Lower leg skin (tissue), 4 donors: ENCODE measurements at regions not wholly inside any gene's neighbourhood (a gene's known extent, or its start where the extent isn't known, plus 50 kb on each side); places are given as distances from the start of the nearest gene placed in this dataset.

Source experiments
- DNase-seq, 2 donors: peaks; one replicate each; pipeline ENCODE4 v3.0.0-alpha.2; 2019; ENCODE audit warnings: low spot score in 2 of 2
- H3K4me3 ChIP-seq: fragments of 200-600 bp; sonication (generic); 2 replicates; pipeline ENCODE4 v1.5.1; 2017; ENCODE audit warnings: mild to moderate bottlenecking, low read depth; ENCODE audit not compliant: poor library complexity, severe bottlenecking
- POLR2A ChIP-seq, 2 donors: fragments of 450-650 bp; IDR thresholded peaks; one replicate each; pipeline ENCODE4 v1.6.1; 2016 to 2017; ENCODE audit warnings: antibody characterized with exemption in 2 of 2, mild to moderate bottlenecking in 1 of 2, moderate library complexity in 1 of 2
- WGBS, 2 donors: methylation state at CpG; one replicate each; pipeline ENCODE4 v1.1.5; 2018; 5-methylcytosine and 5-hydroxymethylcytosine counted together
- intact Hi-C: fragments of 100-400 bp; cut with DNase I; formaldehyde crosslinking; loops from one replicate; pipeline ENCODE4 v1.15.0; 2023; ENCODE audit warnings: low total_unique reads
- TF ChIP-seq, protein P1 (sequence below), 3 donors: fragments of 450-650 bp; IDR thresholded peaks; one replicate each; pipeline ENCODE4 v1.5.1; 2016; ENCODE audit warnings: antibody characterized with exemption in 3 of 3, mild to moderate bottlenecking in 3 of 3, moderate library complexity in 2 of 3

GRCh38 chr5:143547342-143547741 is 143.9 kb upstream of the NR3C1 start:
- TF ChIP-seq, protein P1, sequence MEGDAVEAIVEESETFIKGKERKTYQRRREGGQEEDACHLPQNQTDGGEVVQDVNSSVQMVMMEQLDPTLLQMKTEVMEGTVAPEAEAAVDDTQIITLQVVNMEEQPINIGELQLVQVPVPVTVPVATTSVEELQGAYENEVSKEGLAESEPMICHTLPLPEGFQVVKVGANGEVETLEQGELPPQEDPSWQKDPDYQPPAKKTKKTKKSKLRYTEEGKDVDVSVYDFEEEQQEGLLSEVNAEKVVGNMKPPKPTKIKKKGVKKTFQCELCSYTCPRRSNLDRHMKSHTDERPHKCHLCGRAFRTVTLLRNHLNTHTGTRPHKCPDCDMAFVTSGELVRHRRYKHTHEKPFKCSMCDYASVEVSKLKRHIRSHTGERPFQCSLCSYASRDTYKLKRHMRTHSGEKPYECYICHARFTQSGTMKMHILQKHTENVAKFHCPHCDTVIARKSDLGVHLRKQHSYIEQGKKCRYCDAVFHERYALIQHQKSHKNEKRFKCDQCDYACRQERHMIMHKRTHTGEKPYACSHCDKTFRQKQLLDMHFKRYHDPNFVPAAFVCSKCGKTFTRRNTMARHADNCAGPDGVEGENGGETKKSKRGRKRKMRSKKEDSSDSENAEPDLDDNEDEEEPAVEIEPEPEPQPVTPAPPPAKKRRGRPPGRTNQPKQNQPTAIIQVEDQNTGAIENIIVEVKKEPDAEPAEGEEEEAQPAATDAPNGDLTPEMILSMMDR (IDR thresholded peaks at IDR 0.05) = no peak
- no peak for TF ChIP-seq POLR2A (IDR thresholded peaks at IDR 0.05)
- DNase-seq = no peak
- intact Hi-C loops = no loop called here
- H3K4me3 ChIP-seq = no peak overlapping the region

- TF ChIP-seq, protein P1 (IDR thresholded peaks at IDR 0.05) = no peak
- no peak for TF ChIP-seq POLR2A (IDR thresholded peaks at IDR 0.05)
- H3K4me3 ChIP-seq = no peak overlapping the region
- intact Hi-C loops = no loop called here
- DNase-seq = no peak
Measured at GRCh38 chr5:143546394-143546793, 142.9 kb upstream of the NR3C1 start.

DNA sequence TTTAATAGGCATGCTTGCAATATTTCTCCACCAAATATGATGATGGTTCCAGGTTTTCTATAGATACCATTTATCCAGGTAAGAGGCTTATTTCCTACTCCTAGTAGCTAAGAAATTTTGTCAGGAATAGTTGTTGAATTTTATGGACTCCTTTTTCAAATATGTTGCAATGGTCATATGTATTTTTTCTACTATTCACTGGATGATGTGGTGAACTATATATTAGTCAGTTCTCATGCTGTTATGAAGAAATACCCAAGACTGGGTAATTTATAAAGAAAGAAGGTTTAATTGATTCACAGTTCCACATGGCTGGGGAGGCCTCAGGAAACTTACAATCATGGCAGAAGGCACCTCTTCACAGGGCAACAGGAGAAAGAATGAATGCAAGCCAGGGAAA is 141.1 kb upstream of the NR3C1 start:
- no peak for TF ChIP-seq POLR2A (IDR thresholded peaks at IDR 0.05)
- TF ChIP-seq, protein P1 (IDR thresholded peaks at IDR 0.05) = no peak
- DNase-seq = no peak
- intact Hi-C loops = no loop called here
- H3K4me3 ChIP-seq = no peak overlapping the region

DNA sequence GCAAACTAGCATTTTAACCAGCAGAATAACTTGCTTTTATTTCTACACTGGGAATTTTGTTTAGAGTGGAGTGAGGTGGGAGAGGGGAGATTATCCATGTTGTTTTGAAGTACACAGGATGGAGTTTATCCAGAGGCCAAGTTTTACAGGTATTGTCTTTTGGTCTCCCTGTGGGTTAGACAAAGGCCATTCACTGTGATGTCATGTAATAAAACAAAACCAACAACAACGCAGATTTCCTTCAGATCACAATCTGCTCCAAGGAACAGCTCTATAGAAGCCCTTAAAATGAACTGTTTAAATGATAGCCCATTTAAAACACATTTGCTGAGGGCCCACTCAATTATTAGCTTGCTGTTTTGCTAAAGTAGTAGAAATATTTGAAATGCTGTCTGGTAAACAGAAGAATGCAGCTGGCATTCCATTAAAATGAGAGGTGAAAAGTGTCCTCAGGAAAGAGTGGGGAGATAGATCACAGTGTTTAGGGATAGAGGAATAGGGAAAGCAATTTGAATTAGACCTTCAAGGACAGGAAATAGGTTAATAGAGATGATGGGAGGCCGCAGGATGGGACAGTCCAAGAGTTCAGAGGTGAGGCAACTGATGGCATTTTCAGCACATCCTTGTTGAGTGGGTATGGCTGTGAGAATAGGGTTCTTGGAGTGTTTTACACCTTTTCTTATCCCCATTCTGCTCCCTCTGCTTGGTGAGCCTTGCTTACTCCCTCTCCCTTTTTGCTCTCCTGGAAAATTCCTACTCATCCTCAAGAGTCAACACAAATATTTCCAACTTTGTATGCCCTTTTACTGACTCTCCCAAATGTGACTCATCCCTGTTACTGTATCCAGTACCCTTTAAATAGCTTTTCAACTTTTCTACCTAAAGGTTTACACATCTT is 140.1 kb upstream of the NR3C1 start:
- TF ChIP-seq, protein P1 (IDR thresholded peaks at IDR 0.05) = no peak
- no peak for TF ChIP-seq POLR2A (IDR thresholded peaks at IDR 0.05)
- no peak for DNase-seq
- 84% methylated on average over 2 of the region's 2 CpGs for WGBS, 2 donors
- intact Hi-C loops = no loop called here
- H3K4me3 ChIP-seq = no peak overlapping the region

DNA sequence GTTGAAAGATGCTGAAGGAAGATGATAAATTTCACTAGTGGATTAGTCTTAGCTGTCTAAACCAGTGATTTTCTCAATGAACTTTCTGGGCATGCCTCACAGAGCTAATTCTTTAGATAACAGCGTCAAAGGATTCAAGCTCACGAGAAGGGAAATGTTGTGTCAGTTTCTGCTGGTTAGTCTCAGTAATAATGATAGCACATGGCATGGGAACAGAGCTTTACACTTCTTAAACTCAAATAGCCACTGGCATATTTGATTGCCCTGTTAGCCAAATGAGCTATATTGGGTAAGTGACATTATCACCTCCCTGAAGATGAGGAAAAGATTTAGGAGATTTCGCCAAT is 139.3 kb upstream of the NR3C1 start:
- TF ChIP-seq POLR2A (IDR thresholded peaks at IDR 0.05) = no peak
- H3K4me3 ChIP-seq = no peak overlapping the region
- intact Hi-C loops = no loop called here
- WGBS, 2 donors = 90 to 93% methylated on average over 3 of the region's 3 CpGs
- no peak for DNase-seq

DNA sequence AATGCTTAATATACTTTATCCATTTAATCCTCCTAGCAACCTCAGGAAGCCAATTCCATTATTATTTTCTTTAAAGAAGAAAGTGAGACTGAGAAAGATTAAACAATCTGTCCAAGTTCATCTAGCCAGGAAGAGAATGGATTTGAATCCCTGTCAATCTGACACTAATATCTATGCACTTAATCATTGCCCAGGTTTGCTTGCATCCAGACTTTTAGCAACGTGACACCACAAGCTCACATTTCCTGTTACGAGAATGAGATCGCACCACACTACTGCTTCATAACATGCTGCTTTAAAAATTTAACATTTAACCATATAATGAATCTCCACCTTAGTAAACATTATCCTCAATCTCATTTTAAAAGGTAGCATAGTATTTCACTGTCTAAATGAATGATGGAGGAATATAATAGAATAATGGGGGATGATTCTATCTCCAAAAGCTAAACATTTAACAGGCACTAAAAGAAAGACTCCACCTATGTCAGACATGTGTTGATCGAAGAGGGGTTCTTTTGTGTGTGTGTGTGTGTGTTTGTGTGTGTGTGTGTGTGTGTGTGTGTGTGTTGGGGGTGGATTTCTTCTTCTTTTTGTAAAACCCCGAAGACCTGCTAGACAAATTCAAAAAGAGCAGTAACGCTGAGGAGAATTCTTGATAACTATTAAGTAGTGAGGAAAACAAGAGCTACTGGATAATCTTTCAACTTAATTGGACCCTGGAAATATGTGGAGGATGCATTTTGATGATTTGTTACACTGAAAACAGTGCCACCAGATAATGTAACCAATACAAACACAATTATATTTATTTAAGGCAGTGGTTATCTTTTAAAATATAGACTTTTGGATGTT is 138.7 kb upstream of the NR3C1 start:
- WGBS, 2 donors = 61 to 62% methylated on average over 6 of the region's 6 CpGs
- no peak for TF ChIP-seq POLR2A (IDR thresholded peaks at IDR 0.05)
- TF ChIP-seq, protein P1 (IDR thresholded peaks at IDR 0.05) = no peak
- H3K4me3 ChIP-seq = no peak overlapping the region
- DNase-seq = no peak
- intact Hi-C loops = no loop called here
